H1 (cell line): ENCODE measurements at regions not wholly inside any gene's neighbourhood (a gene's known extent, or its start where the extent isn't known, plus 50 kb on each side); places are given as distances from the start of the nearest gene placed in this dataset.
"Not testable (repeated sequence)": the region's sequence is repeated elsewhere in the genome, so short reads cannot be mapped to it uniquely, and the experiment has no call there.

Experiments
- CTCF ChIA-PET: fragments of 300-600 bp; sonication (Branson Sonifier 250); formaldehyde crosslinking; loops from one replicate; lab custom pipeline; 2021; ENCODE audit not compliant: partially characterized antibody; lab: Charles Lee
- POLR2A ChIA-PET: fragments of 300-600 bp; sonication (Branson Sonifier 250); formaldehyde crosslinking; loops from one replicate; lab custom pipeline; 2021; ENCODE audit warnings: inconsistent platforms; ENCODE audit not compliant: partially characterized antibody; lab: Charles Lee
- DNase-seq, 2 experiments: peaks; one replicate each; pipeline versions ENCODE4 v3.0.0 to v3.0.0-alpha.2; 2010 to 2022; ENCODE audit warnings: low spot score in 2 of 2, low read depth in 1 of 2, mixed read lengths in 1 of 2
- FAIRE-seq: peaks from 2 replicates; lab custom pipeline; 2011; peaks lifted over from hg19 to GRCh38; lab: Jason Lieb, UNC
- H2AFZ ChIP-seq: 2 replicates; pipeline ENCODE4 v1.8.1; 2012; ENCODE audit warnings: low read length, inconsistent platforms
- H2AK5ac ChIP-seq: 2 replicates; pipeline ENCODE4 v1.6.1; 2013; ENCODE audit warnings: low read depth, low read length
- H2BK120ac ChIP-seq: replicated peaks from 2 replicates; pipeline ENCODE3; 2013; ENCODE audit warnings: low read depth, low read length, inconsistent platforms
- H2BK12ac ChIP-seq: 2 replicates; pipeline ENCODE4 v1.6.1; 2013; ENCODE audit warnings: low read depth, low read length
- H2BK15ac ChIP-seq: 2 replicates; pipeline ENCODE4 v1.6.1; 2013; ENCODE audit warnings: low read length
- H2BK20ac ChIP-seq: 2 replicates; pipeline ENCODE4 v1.6.1; 2013; ENCODE audit warnings: low read length
- H2BK5ac ChIP-seq: 2 replicates; pipeline ENCODE4 v1.6.1; 2013; ENCODE audit warnings: low read depth, low read length
- H3K14ac ChIP-seq: 2 replicates; pipeline ENCODE4 v1.6.1; 2013; ENCODE audit warnings: inconsistent platforms; ENCODE audit not compliant: insufficient read length
- H3K18ac ChIP-seq: 2 replicates; pipeline ENCODE4 v1.6.1; 2013; ENCODE audit warnings: low read length; ENCODE audit errors: extremely low read depth
- H3K23ac ChIP-seq: 2 replicates; pipeline ENCODE4 v1.6.1; 2013; ENCODE audit warnings: inconsistent platforms; ENCODE audit not compliant: insufficient read length
- H3K23me2 ChIP-seq: 2 replicates; pipeline ENCODE4 v1.6.1; 2013; ENCODE audit warnings: low read depth, low read length
- H3K27ac ChIP-seq: 2 replicates; pipeline ENCODE4 v1.6.1; 2011; ENCODE audit warnings: low read depth, low read length, inconsistent platforms
- H3K27me3 ChIP-seq, 4 experiments: replicated peaks in 1 of 4; 1 replicate in 1 of 4; 2 replicates in 3 of 4; pipeline versions ENCODE4 v1.6.1 to v1.8.1; 2011 to 2013; ENCODE audit warnings: low read length in 3 of 4, mild to moderate bottlenecking in 3 of 4, inconsistent platforms in 2 of 4, mixed read lengths in 2 of 4, moderate library complexity in 1 of 4; ENCODE audit not compliant: control insufficient read depth in 3 of 4, insufficient read depth in 3 of 4; ENCODE audit errors: extremely low read depth in 1 of 4
- H3K36me3 ChIP-seq, 4 experiments: 2 replicates each; pipeline versions ENCODE4 v1.6.1 to v1.8.1; 2011 to 2013; ENCODE audit warnings: mild to moderate bottlenecking in 4 of 4, low read length in 3 of 4, moderate library complexity in 2 of 4, control low read depth in 1 of 4, inconsistent platforms in 1 of 4; ENCODE audit not compliant: insufficient read depth in 4 of 4, control insufficient read depth in 2 of 4
- H3K4ac ChIP-seq: replicated peaks from 2 replicates; pipeline ENCODE3; 2013; ENCODE audit warnings: low read length, low read depth, mixed read lengths, inconsistent platforms; ENCODE audit not compliant: insufficient read length
- H3K4me1 ChIP-seq, 4 experiments: replicated peaks in 1 of 4; 1 replicate in 1 of 4; 2 replicates in 3 of 4; pipeline versions ENCODE4 v1.6.1 to v1.8.1; 2011 to 2013; ENCODE audit warnings: low read length in 3 of 4, inconsistent platforms in 2 of 4, mixed read lengths in 1 of 4; ENCODE audit not compliant: insufficient read depth in 4 of 4, control insufficient read depth in 3 of 4
- H3K4me2 ChIP-seq, 2 experiments: 2 replicates each; pipeline versions ENCODE4 v1.6.1 to v1.8.1; 2011 to 2013; ENCODE audit warnings: low read depth in 2 of 2, low read length in 2 of 2, control low read depth in 1 of 2, inconsistent platforms in 1 of 2, mild to moderate bottlenecking in 1 of 2; ENCODE audit not compliant: insufficient read depth in 1 of 2
- H3K4me3 ChIP-seq, 4 experiments: fragments of 200-600, 300-600 bp in 1 of 4; sonication (generic), shearing (Covaris generic), sonication (Bioruptor Twin) in 1 of 4; 2 replicates each; pipeline versions ENCODE4 v1.5.1 to v1.8.1; 2011 to 2016; ENCODE audit warnings: low read length in 4 of 4, low read depth in 3 of 4, control low read depth in 2 of 4, inconsistent platforms in 2 of 4, mild to moderate bottlenecking in 2 of 4, mixed read lengths in 1 of 4, moderate library complexity in 1 of 4; ENCODE audit not compliant: insufficient read depth in 2 of 4; ENCODE audit errors: extremely low read depth in 1 of 4
- H3K56ac ChIP-seq: replicated peaks from 2 replicates; pipeline ENCODE3; 2013; ENCODE audit warnings: low read depth, mild to moderate bottlenecking, mixed read lengths, low read length, inconsistent platforms; ENCODE audit not compliant: insufficient read length
- H3K79me1 ChIP-seq: 2 replicates; pipeline ENCODE4 v1.6.1; 2013; ENCODE audit warnings: low read depth, low read length, control low read depth
- H3K79me2 ChIP-seq, 2 experiments: 2 replicates each; pipeline versions ENCODE4 v1.6.1 to v1.8.1; 2012 to 2013; ENCODE audit warnings: low read length in 2 of 2, mild to moderate bottlenecking in 2 of 2, inconsistent platforms in 1 of 2; ENCODE audit not compliant: insufficient read depth in 2 of 2, control insufficient read depth in 1 of 2
- H3K9ac ChIP-seq, 4 experiments: replicated peaks in 1 of 4; 1 replicate in 1 of 4; 2 replicates in 3 of 4; pipeline versions ENCODE4 v1.6.1 to v1.8.1; 2011 to 2013; ENCODE audit warnings: low read depth in 3 of 4, low read length in 3 of 4, control low read depth in 2 of 4, mild to moderate bottlenecking in 2 of 4, moderate library complexity in 2 of 4, inconsistent platforms in 1 of 4; ENCODE audit errors: extremely low read depth in 1 of 4
- H3K9me3 ChIP-seq, 2 experiments: 2 replicates each; pipeline versions ENCODE4 v1.6.1 to v1.8.1; 2012 to 2013; ENCODE audit warnings: mild to moderate bottlenecking in 2 of 2, moderate library complexity in 2 of 2, control low read depth in 1 of 2, inconsistent platforms in 1 of 2, low read depth in 1 of 2, low read length in 1 of 2, mixed read lengths in 1 of 2; ENCODE audit not compliant: insufficient read depth in 2 of 2
- H4K20me1 ChIP-seq, 2 experiments: replicated peaks in 1 of 2; 2 replicates each; pipeline versions ENCODE3 to v1.8.1; 2011 to 2013; ENCODE audit warnings: inconsistent platforms in 2 of 2, low read length in 2 of 2, mild to moderate bottlenecking in 1 of 2; ENCODE audit not compliant: insufficient read depth in 2 of 2, control insufficient read depth in 1 of 2
- H4K5ac ChIP-seq: 2 replicates; pipeline ENCODE4 v1.6.1; 2013; ENCODE audit warnings: low read length, low read depth, mixed read lengths, inconsistent platforms; ENCODE audit not compliant: insufficient read length
- H4K8ac ChIP-seq: 2 replicates; pipeline ENCODE4 v1.8.0; 2013; ENCODE audit warnings: mild to moderate bottlenecking, moderate library complexity, low read length, inconsistent platforms; ENCODE audit not compliant: insufficient read depth; ENCODE audit errors: extremely low read depth
- H4K91ac ChIP-seq: replicated peaks from 2 replicates; pipeline ENCODE3; 2013; ENCODE audit warnings: low read length, mixed read lengths, inconsistent platforms; ENCODE audit not compliant: insufficient read length
- WGBS, 2 experiments: shearing (Covaris generic) in 1 of 2; methylation state at CpG; one replicate each; pipeline versions ENCODE4 v1.1.6 to v1.1.7; 2013 to 2015; ENCODE audit warnings: low lambda C conversion rate in 2 of 2, mixed read lengths in 2 of 2, inconsistent platforms in 1 of 2, low coverage in 1 of 2, missing lambda C conversion rate in 1 of 2; ENCODE audit not compliant: insufficient replicate concordance in 2 of 2, insufficient coverage in 1 of 2, insufficient read length in 1 of 2; ENCODE audit errors: extremely low coverage in 1 of 2, missing lambda C conversion rate in 1 of 2; 5-methylcytosine and 5-hydroxymethylcytosine counted together

DNA sequence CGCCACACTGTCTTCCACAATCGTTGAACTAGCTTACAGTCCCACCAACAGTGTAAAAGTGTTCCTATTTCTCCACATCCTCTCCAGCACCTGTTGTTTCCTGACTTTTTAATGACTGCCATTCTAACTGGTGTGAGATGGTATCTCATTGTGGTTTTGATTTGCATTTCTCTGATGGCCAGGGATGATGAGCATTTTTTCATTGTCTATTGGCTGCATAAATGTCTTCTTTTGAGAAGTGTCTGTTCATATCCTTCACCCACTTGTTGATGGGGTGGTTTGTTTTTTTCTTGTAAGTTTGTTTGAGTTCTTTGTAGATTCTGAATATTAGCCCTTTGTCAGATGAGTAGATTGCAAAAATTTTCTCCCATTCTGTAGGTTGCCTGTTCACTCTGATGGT is 74.3 kb upstream of the RELN start:
- CTCF ChIA-PET: interaction anchor here (0.7 kb wide), 1 partner anchor 615 kb away, joined by 3 read pairs; no protein-coding TSS in a partner anchor

More for the DNA sequence above, 74.3 kb upstream of the RELN start:
- H4K91ac ChIP-seq, H3K14ac ChIP-seq, H2BK20ac ChIP-seq, H3K23ac ChIP-seq, H3K23me2 ChIP-seq, H3K4me1 ChIP-seq, H2AK5ac ChIP-seq, POLR2A ChIA-PET, H2BK15ac ChIP-seq, DNase-seq, FAIRE-seq, H3K4me3 ChIP-seq, H3K18ac ChIP-seq, H3K79me2 ChIP-seq, H3K9ac ChIP-seq, H3K27me3 ChIP-seq, H3K79me1 ChIP-seq, H3K36me3 ChIP-seq, H2BK12ac ChIP-seq, H3K27ac ChIP-seq, H3K4ac ChIP-seq, H3K56ac ChIP-seq, H4K5ac ChIP-seq, H3K9me3 ChIP-seq, H2BK5ac ChIP-seq, H4K8ac ChIP-seq, H3K4me2 ChIP-seq, H2AFZ ChIP-seq, H4K20me1 ChIP-seq, H2BK120ac ChIP-seq: not testable (repeated sequence)
- WGBS, 2 experiments: 83% methylated on average over 2 of the region's 2 CpGs; no CpG with 5 or more reads in 1 of the 2 experiments
